ENCODE measurements at regions not wholly inside any gene's neighbourhood (a gene's known extent, or its start where the extent isn't known, plus 50 kb on each side); places are given as distances from the start of the nearest gene placed in this dataset.

- Histone ChIP-seq H3K79me2 (ENCODE audit: insufficient read depth, low read length) (no peaks in the 10 kb centered on the region), H3K9ac (ENCODE audit: low read length) (no peak overlapping the region), H3K36me3 (ENCODE audit: control insufficient read depth in 1 of 2, insufficient read depth in 2 of 2, low read length in 2 of 2) (no peaks in the 10 kb centered on the region), H3K27ac (ENCODE audit: low read depth, low read length) (no peak overlapping the region), H3K27me3 (ENCODE audit: insufficient read depth, low read length) (no peaks in the 10 kb centered on the region), H3K4me3 (replicated peaks in 1 of 2; ENCODE audit: low read depth in 1 of 2, low read length in 2 of 2) (no peak overlapping the region), H3K9me3 (ENCODE audit: control insufficient read depth in 1 of 2, insufficient read depth in 1 of 2, low read depth in 1 of 2, low read length in 2 of 2) (no peaks in the 10 kb centered on the region), H4K20me1 (ENCODE audit: insufficient read depth) (no peaks in the 10 kb centered on the region), H3K9me2 (ENCODE audit: insufficient read depth) (no peaks in the 10 kb centered on the region), H3K4me1 (ENCODE audit: control insufficient read depth in 1 of 2, insufficient read depth in 2 of 2, low read length in 2 of 2) (no peaks in the 10 kb centered on the region), H3K4me2 (ENCODE audit: low read length) (no peak overlapping the region), H2AFZ (ENCODE audit: low read depth, low read length, poor library complexity, severe bottlenecking) (peak overlapping the region; percentile 4)
- TF ChIP-seq ZBTB33 (IDR thresholded peaks at IDR 0.05; ENCODE audit: extremely low read depth, insufficient replicate concordance, low read length) (no peak), CBX3 (IDR thresholded peaks at IDR 0.05; ENCODE audit: low read depth) (no peak), EGR1 (IDR thresholded peaks at IDR 0.05; ENCODE audit: low read depth) (no peak), POLR2A (IDR thresholded peaks at IDR 0.05; ENCODE audit: borderline replicate concordance, extremely low read depth, insufficient read depth, insufficient read length) (no peak), YY1 (IDR thresholded peaks at IDR 0.05; ENCODE audit: extremely low read depth, insufficient replicate concordance, low read depth, low read length) (no peak), TCF7L2 (IDR thresholded peaks at IDR 0.05; ENCODE audit: borderline replicate concordance, extremely low read depth, insufficient read depth, insufficient read length) (no peak), FOSL1 (IDR thresholded peaks at IDR 0.05; ENCODE audit: low read depth) (no peak), REST (IDR thresholded peaks at IDR 0.05; ENCODE audit: low read depth) (no peak), CEBPB (IDR thresholded peaks at IDR 0.05; ENCODE audit: low read depth) (no peak)
- ChIA-PET POLR2A (no interaction called here), RAD21 (ENCODE audit: low non-redundant PET in 1 of 2, low total read pairs in 2 of 2, uncharacterized antibody in 2 of 2, unreplicated experiment in 2 of 2) (no interaction called here), CTCF (no interaction called here)
- BruUV-seq (replicated peaks): no TSS peak
- no peak for ATAC-seq
- DNase-seq (ENCODE audit: low read depth, low spot score): no peak
- intact Hi-C loops (cut with micrococcal nuclease): no loop called here
Observed at GRCh38 chr4:179278647-179279046, 1836.4 kb upstream of the AGA start.

Data from HCT116 (cell line).